ENCODE measurements at regions not wholly inside any gene's neighbourhood (a gene's known extent, or its start where the extent isn't known, plus 50 kb on each side); places are given as distances from the start of the nearest gene placed in this dataset.
"Not testable (repeated sequence)": the region's sequence is repeated elsewhere in the genome, so short reads cannot be mapped to it uniquely, and the experiment has no call there.

DNA sequence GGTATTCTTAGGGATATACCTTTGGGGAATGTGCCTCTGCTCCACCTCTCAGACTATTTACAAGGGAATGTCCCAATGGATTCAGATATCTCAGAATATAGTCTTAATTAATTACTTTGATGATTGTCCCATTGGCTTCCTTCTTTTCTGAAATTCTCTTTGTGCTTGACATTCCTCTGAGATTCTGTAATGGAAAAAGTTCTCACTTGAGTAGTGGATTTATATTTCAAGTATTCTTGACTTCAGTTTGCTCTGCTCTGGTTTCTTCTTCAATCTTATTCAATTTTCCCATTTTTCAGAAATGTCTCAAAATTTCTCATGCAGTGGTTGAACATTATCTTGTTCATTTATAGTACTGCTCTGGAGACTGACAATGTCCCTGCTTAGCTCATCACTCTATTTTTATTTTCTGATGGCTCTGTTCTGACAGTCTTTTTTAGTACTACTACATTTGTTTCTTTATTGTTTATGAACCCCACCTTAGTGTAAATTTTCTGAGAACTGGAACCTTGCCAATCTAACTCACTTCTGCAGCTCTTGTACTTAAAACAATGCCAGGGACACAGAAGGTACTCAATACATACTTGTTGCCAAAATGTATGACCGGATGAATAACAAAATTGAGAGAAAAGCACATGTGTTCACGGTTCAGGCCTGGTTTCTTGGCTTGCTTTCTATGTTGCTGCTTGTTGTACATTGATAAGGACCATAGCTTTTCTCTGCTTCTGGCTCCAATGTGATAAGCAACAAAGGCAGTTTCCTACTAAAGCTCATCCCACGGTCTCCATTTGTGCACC lies 471.7 kb downstream of the GASK1B start:
- Histone ChIP-seq H3K4me3 (replicated peaks; ENCODE audit: low read depth, low read length) (no peak overlapping the region), H3K27me3 (replicated peaks; ENCODE audit: control insufficient read depth, insufficient read depth, low read length) (no peaks in the 10 kb centered on the region), H3K36me3 (ENCODE audit: control insufficient read depth, insufficient read depth, low read length) (no peaks in the 10 kb centered on the region)
- TF ChIP-seq, protein P1, sequence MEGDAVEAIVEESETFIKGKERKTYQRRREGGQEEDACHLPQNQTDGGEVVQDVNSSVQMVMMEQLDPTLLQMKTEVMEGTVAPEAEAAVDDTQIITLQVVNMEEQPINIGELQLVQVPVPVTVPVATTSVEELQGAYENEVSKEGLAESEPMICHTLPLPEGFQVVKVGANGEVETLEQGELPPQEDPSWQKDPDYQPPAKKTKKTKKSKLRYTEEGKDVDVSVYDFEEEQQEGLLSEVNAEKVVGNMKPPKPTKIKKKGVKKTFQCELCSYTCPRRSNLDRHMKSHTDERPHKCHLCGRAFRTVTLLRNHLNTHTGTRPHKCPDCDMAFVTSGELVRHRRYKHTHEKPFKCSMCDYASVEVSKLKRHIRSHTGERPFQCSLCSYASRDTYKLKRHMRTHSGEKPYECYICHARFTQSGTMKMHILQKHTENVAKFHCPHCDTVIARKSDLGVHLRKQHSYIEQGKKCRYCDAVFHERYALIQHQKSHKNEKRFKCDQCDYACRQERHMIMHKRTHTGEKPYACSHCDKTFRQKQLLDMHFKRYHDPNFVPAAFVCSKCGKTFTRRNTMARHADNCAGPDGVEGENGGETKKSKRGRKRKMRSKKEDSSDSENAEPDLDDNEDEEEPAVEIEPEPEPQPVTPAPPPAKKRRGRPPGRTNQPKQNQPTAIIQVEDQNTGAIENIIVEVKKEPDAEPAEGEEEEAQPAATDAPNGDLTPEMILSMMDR (IDR thresholded peaks at IDR 0.05; ENCODE audit: insufficient read depth, low read length, poor library complexity, severe bottlenecking), result no peak
- DNase-seq (ENCODE audit: extremely low read depth, insufficient read length), result no peak

GRCh38 chr4:157689476-157689875 lies 468.9 kb downstream of the GRIA2 start:
- DNase-seq (ENCODE audit: extremely low read depth, insufficient read length), result no peak
- TF ChIP-seq, protein P1 (IDR thresholded peaks at IDR 0.05; ENCODE audit: insufficient read depth, low read length, poor library complexity, severe bottlenecking), result no peak
- no peaks in the 10 kb centered on the region for H3K36me3 ChIP-seq (ENCODE audit: control insufficient read depth, insufficient read depth, low read length)
- H3K4me3 ChIP-seq (replicated peaks; ENCODE audit: low read depth, low read length), result no peak overlapping the region
- no peaks in the 10 kb centered on the region for H3K27me3 ChIP-seq (replicated peaks; ENCODE audit: control insufficient read depth, insufficient read depth, low read length)

GRCh38 chr4:157687971-157688370 lies 467.4 kb downstream of the GRIA2 start:
- H3K4me3 ChIP-seq (replicated peaks; ENCODE audit: low read depth, low read length), result no peak overlapping the region
- TF ChIP-seq, protein P1 (IDR thresholded peaks at IDR 0.05; ENCODE audit: insufficient read depth, low read length, poor library complexity, severe bottlenecking), result no peak
- no peaks in the 10 kb centered on the region for H3K36me3 ChIP-seq (ENCODE audit: control insufficient read depth, insufficient read depth, low read length)
- DNase-seq (ENCODE audit: extremely low read depth, insufficient read length), result no peak
- no peaks in the 10 kb centered on the region for H3K27me3 ChIP-seq (replicated peaks; ENCODE audit: control insufficient read depth, insufficient read depth, low read length)

GRCh38 chr4:157679326-157679725 lies 458.8 kb downstream of the GRIA2 start:
- not testable (repeated sequence) for H3K27me3 ChIP-seq (replicated peaks; ENCODE audit: control insufficient read depth, insufficient read depth, low read length); H3K36me3 ChIP-seq (ENCODE audit: control insufficient read depth, insufficient read depth, low read length); H3K4me3 ChIP-seq (replicated peaks; ENCODE audit: low read depth, low read length); DNase-seq (ENCODE audit: extremely low read depth, insufficient read length)

GRCh38 chr4:157678478-157678877 lies 457.9 kb downstream of the GRIA2 start:
- Histone ChIP-seq H3K36me3 (ENCODE audit: control insufficient read depth, insufficient read depth, low read length) (no peaks in the 10 kb centered on the region), H3K27me3 (replicated peaks; ENCODE audit: control insufficient read depth, insufficient read depth, low read length) (no peaks in the 10 kb centered on the region), H3K4me3 (replicated peaks; ENCODE audit: low read depth, low read length) (no peak overlapping the region)
- TF ChIP-seq, protein P1 (IDR thresholded peaks at IDR 0.05; ENCODE audit: insufficient read depth, low read length, poor library complexity, severe bottlenecking), result no peak
- no peak for DNase-seq (ENCODE audit: extremely low read depth, insufficient read length)

- Histone ChIP-seq H3K4me3 (replicated peaks; ENCODE audit: low read depth, low read length) (no peak overlapping the region), H3K27me3 (replicated peaks; ENCODE audit: control insufficient read depth, insufficient read depth, low read length) (no peaks in the 10 kb centered on the region), H3K36me3 (ENCODE audit: control insufficient read depth, insufficient read depth, low read length) (no peaks in the 10 kb centered on the region)
- TF ChIP-seq, protein P1 (IDR thresholded peaks at IDR 0.05; ENCODE audit: insufficient read depth, low read length, poor library complexity, severe bottlenecking), result no peak
- no peak for DNase-seq (ENCODE audit: extremely low read depth, insufficient read length)
These were observed 454.2 kb downstream of the GRIA2 start for GRCh38 chr4:157674699-157675098.
